CD4-positive, alpha-beta memory T cell (primary cell): ENCODE measurements at regions not wholly inside any gene's neighbourhood (a gene's known extent, or its start where the extent isn't known, plus 50 kb on each side); places are given as distances from the start of the nearest gene placed in this dataset.
"Not testable (repeated sequence)": the region's sequence is repeated elsewhere in the genome, so short reads cannot be mapped to it uniquely, and the experiment has no call there.

Experiments
- CTCF ChIA-PET: fragments of 350-600 bp; sonication (Branson Sonifier 250); formaldehyde crosslinking; loops from one replicate; lab custom pipeline; 2021; ENCODE audit warnings: inconsistent platforms; ENCODE audit not compliant: partially characterized antibody; lab: Charles Lee
- POLR2A ChIA-PET: fragments of 350-600 bp; sonication (Branson Sonifier 250); formaldehyde crosslinking; loops from one replicate; lab custom pipeline; 2021; ENCODE audit not compliant: partially characterized antibody; lab: Charles Lee
- DNase-seq, 5 donors: peaks; one replicate each; pipeline versions ENCODE4 v3.0.0 to v3.0.0-alpha.2; 2020 to 2022; ENCODE audit warnings: mixed read lengths in 1 of 5
- H3K27ac ChIP-seq: one replicate; pipeline ENCODE4 v1.7.0; 2013; ENCODE audit warnings: low read depth, low read length
- H3K27me3 ChIP-seq: 2 replicates; pipeline ENCODE4 v1.7.0; 2013; ENCODE audit warnings: mild to moderate bottlenecking, low read length, moderate library complexity; ENCODE audit not compliant: insufficient read depth
- H3K36me3 ChIP-seq: 2 replicates; pipeline ENCODE4 v1.7.0; 2013; ENCODE audit warnings: mild to moderate bottlenecking, low read length, moderate library complexity; ENCODE audit not compliant: insufficient read depth
- H3K4me1 ChIP-seq: 2 replicates; pipeline ENCODE4 v1.7.0; 2013; ENCODE audit warnings: mild to moderate bottlenecking, low read length, moderate library complexity; ENCODE audit not compliant: insufficient read depth
- H3K4me3 ChIP-seq, 2 donors: one replicate each; pipeline ENCODE4 v1.7.0; 2013; ENCODE audit warnings: low read length in 2 of 2, mild to moderate bottlenecking in 1 of 2
- H3K9me3 ChIP-seq, 2 donors: one replicate each; pipeline ENCODE4 v1.7.0; 2013; ENCODE audit warnings: low read length in 2 of 2, control low read depth in 1 of 2; ENCODE audit not compliant: control insufficient read depth in 1 of 2
- H3K27ac Mint-ChIP-seq, 7 donors: one replicate each; pipeline ENCODE4 v1.8.0; 2020 to 2021; ENCODE audit warnings: mixed read lengths in 7 of 7, mild to moderate bottlenecking in 6 of 7, inconsistent platforms in 3 of 7, moderate library complexity in 3 of 7
- H3K27me3 Mint-ChIP-seq, 2 donors: one replicate each; pipeline ENCODE4 v1.8.0; 2020 to 2021; ENCODE audit warnings: mixed read lengths in 2 of 2
- H3K36me3 Mint-ChIP-seq, 2 donors: one replicate each; pipeline ENCODE4 v1.8.0; 2020 to 2021; ENCODE audit warnings: mixed read lengths in 2 of 2, inconsistent platforms in 1 of 2, mild to moderate bottlenecking in 1 of 2
- H3K4me1 Mint-ChIP-seq, 4 donors: one replicate each; pipeline ENCODE4 v1.8.0; 2020 to 2021; ENCODE audit warnings: mixed read lengths in 4 of 4, mild to moderate bottlenecking in 1 of 4
- H3K4me3 Mint-ChIP-seq, 8 donors: one replicate each; pipeline ENCODE4 v1.8.0; 2020 to 2021; ENCODE audit warnings: mixed read lengths in 8 of 8, mild to moderate bottlenecking in 7 of 8, moderate library complexity in 6 of 8, inconsistent platforms in 3 of 8
- H3K9me3 Mint-ChIP-seq, 8 donors: one replicate each; pipeline ENCODE4 v1.8.0; 2020 to 2021; ENCODE audit warnings: mixed read lengths in 8 of 8, mild to moderate bottlenecking in 5 of 8, inconsistent platforms in 3 of 8, moderate library complexity in 1 of 8
- intact Hi-C: fragments of 100-400 bp; cut with micrococcal nuclease; formaldehyde crosslinking; loops from one replicate; pipeline ENCODE4 v1.15.1; 2023

DNA sequence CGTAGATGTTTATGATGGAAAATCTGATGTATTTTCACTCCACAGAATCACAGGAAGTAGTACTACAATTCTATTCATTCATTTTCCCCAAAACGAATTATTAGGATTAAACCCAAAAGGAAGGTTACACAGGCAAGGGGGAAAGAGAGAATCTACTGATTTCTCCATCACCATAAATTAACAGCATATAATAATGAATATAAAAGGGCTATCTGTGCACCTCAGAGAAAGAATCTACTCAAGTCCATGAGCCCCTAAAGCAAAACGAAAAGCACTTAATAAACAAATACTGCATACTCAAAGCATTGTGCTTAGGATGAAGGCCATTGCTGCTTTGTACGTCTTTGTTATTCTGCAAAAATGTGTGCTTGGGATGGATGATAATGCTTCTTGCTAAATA is 740.5 kb upstream of the SEMA6A start:
- intact Hi-C loops: no loop called here
- Histone ChIP-seq H3K36me3 (no peaks in the 10 kb centered on the region), H3K27ac (no peak overlapping the region), H3K9me3 (no peaks in the 10 kb centered on the region), H3K4me3 (no peak overlapping the region), H3K27me3 (no peaks in the 10 kb centered on the region), H3K4me1 (no peaks in the 10 kb centered on the region)
- no peaks in the 10 kb centered on the region for H3K36me3 Mint-ChIP-seq
- no peak overlapping the region for H3K4me3 Mint-ChIP-seq
- DNase-seq: no peak
- ChIA-PET POLR2A (no interaction called here), CTCF (no interaction called here)
- no peaks in the 10 kb centered on the region for H3K4me1 Mint-ChIP-seq
- peaks cover 0 to 4% (median 0%) of the 10 kb centered on the region in 8 donors for H3K9me3 Mint-ChIP-seq
- H3K27me3 Mint-ChIP-seq: no peaks in the 10 kb centered on the region
- H3K27ac Mint-ChIP-seq: no peak overlapping the region

- H3K4me3 ChIP-seq, intact Hi-C loops, CTCF ChIA-PET, H3K9me3 Mint-ChIP-seq, POLR2A ChIA-PET, H3K27ac ChIP-seq, DNase-seq, H3K27me3 Mint-ChIP-seq, H3K4me1 Mint-ChIP-seq, H3K4me3 Mint-ChIP-seq, H3K36me3 ChIP-seq, H3K4me1 ChIP-seq, H3K27ac Mint-ChIP-seq, H3K9me3 ChIP-seq, H3K27me3 ChIP-seq, H3K36me3 Mint-ChIP-seq: not testable (repeated sequence)
These were observed 730.0 kb upstream of the SEMA6A start for GRCh38 chr5:117304512-117305107.

- H3K36me3 Mint-ChIP-seq: no peaks in the 10 kb centered on the region
- ChIA-PET CTCF (no interaction called here), POLR2A (no interaction called here)
- H3K4me3 Mint-ChIP-seq: no peak overlapping the region
- intact Hi-C loops: no loop called here
- H3K27me3 ChIP-seq: no peaks in the 10 kb centered on the region
- no peaks in the 10 kb centered on the region for H3K36me3 ChIP-seq
- H3K4me1 ChIP-seq: no peaks in the 10 kb centered on the region
- peaks cover 0 to 10% (median 3%) of the 10 kb centered on the region in 8 donors for H3K9me3 Mint-ChIP-seq
- H3K9me3 ChIP-seq: no peaks in the 10 kb centered on the region
- no peak overlapping the region for H3K27ac Mint-ChIP-seq
- no peak overlapping the region for H3K4me3 ChIP-seq
- H3K27ac ChIP-seq: no peak overlapping the region
- no peaks in the 10 kb centered on the region for H3K27me3 Mint-ChIP-seq
- no peak for DNase-seq
- H3K4me1 Mint-ChIP-seq: no peaks in the 10 kb centered on the region
These were observed 728.3 kb upstream of the SEMA6A start for GRCh38 chr5:117302949-117303348.

GRCh38 chr5:117302473-117302872 is 727.9 kb upstream of the SEMA6A start:
- H3K36me3 ChIP-seq: no peaks in the 10 kb centered on the region
- H3K9me3 ChIP-seq: no peaks in the 10 kb centered on the region
- Mint-ChIP-seq H3K36me3 (no peaks in the 10 kb centered on the region), H3K9me3 (peaks cover 0 to 10% (median 3%) of the 10 kb centered on the region in 8 donors), H3K4me3 (no peak overlapping the region), H3K4me1 (no peaks in the 10 kb centered on the region), H3K27ac (no peak overlapping the region), H3K27me3 (no peaks in the 10 kb centered on the region)
- H3K27ac ChIP-seq: no peak overlapping the region
- POLR2A ChIA-PET: no interaction called here
- H3K4me3 ChIP-seq: no peak overlapping the region
- intact Hi-C loops: no loop called here
- no peaks in the 10 kb centered on the region for H3K4me1 ChIP-seq
- no peak for DNase-seq
- CTCF ChIA-PET: no interaction called here
- no peaks in the 10 kb centered on the region for H3K27me3 ChIP-seq

DNA sequence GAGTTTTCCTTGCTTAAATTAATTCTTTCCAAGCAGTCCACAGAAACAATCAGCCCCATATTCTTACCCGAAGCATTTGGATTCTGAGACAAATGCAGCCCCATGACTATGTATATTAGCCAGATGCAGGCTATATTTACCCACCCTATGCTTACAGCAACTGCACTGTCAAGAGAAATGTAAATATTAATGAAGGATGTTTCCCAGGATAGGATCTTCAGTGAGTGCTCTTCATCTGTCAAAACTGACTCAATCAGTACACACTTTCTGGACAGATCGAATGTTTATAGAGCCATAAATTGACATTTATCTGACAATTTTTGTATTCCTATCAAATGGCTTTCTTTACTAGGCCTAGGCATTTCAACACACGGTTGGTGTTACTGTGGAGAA is 725.3 kb upstream of the SEMA6A start:
- ChIA-PET CTCF (no interaction called here), POLR2A (no interaction called here)
- Histone ChIP-seq H3K9me3 (no peaks in the 10 kb centered on the region), H3K36me3 (no peaks in the 10 kb centered on the region), H3K4me3 (no peak overlapping the region), H3K4me1 (no peaks in the 10 kb centered on the region), H3K27ac (no peak overlapping the region), H3K27me3 (no peaks in the 10 kb centered on the region)
- Mint-ChIP-seq H3K9me3 (peaks cover 0 to 11% (median 3%) of the 10 kb centered on the region in 8 donors), H3K27me3 (no peaks in the 10 kb centered on the region), H3K4me1 (no peaks in the 10 kb centered on the region), H3K4me3 (no peak overlapping the region), H3K27ac (no peak overlapping the region), H3K36me3 (no peaks in the 10 kb centered on the region)
- DNase-seq: no peak
- intact Hi-C loops: no loop called here

GRCh38 chr5:117299224-117299935 is 724.8 kb upstream of the SEMA6A start:
- intact Hi-C loops: no loop called here
- CTCF ChIA-PET: interaction anchor here (1.3 kb wide), 1 partner anchor 8 kb away, joined by 3 read pairs; no protein-coding TSS in a partner anchor

DNA sequence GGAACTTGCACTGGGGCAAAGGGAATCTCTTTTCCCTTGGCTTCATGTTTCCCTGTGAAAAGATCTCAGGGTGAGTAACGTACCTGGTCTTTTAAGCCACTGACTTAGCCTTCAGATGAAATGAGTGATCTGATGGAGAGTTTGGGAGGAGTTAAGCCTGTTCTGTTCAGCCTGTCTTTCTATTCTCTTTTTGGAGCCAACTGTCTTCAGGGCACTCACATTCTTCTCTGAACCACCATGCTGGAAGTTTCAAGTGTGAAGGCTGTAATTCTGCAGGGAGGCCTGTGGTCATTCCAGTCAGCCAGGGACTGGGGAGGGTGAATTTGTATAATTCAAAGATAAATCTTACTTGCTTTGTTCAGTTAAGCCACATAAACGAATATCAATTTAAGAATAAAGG is 722.2 kb upstream of the SEMA6A start:
- no peak overlapping the region for H3K4me3 Mint-ChIP-seq
- H3K4me1 Mint-ChIP-seq: no peaks in the 10 kb centered on the region
- Histone ChIP-seq H3K4me1 (no peaks in the 10 kb centered on the region), H3K27me3 (no peaks in the 10 kb centered on the region), H3K4me3 (no peak overlapping the region), H3K27ac (no peak overlapping the region), H3K9me3 (no peaks in the 10 kb centered on the region), H3K36me3 (no peaks in the 10 kb centered on the region)
- ChIA-PET CTCF (no interaction called here), POLR2A (no interaction called here)
- DNase-seq: no peak
- intact Hi-C loops: no loop called here
- no peaks in the 10 kb centered on the region for H3K27me3 Mint-ChIP-seq
- H3K36me3 Mint-ChIP-seq: no peaks in the 10 kb centered on the region
- H3K9me3 Mint-ChIP-seq: peaks cover 0 to 20% (median 4%) of the 10 kb centered on the region in 8 donors
- H3K27ac Mint-ChIP-seq: no peak overlapping the region

More at GRCh38 chr5:117299224-117299935, 724.8 kb upstream of the SEMA6A start:
- Mint-ChIP-seq H3K4me3 (no peak overlapping the region), H3K36me3 (no peaks in the 10 kb centered on the region), H3K9me3 (peaks cover 0 to 15% (median 3%) of the 10 kb centered on the region in 8 donors), H3K27ac (no peak overlapping the region), H3K4me1 (no peaks in the 10 kb centered on the region), H3K27me3 (no peaks in the 10 kb centered on the region)
- Histone ChIP-seq H3K9me3 (no peaks in the 10 kb centered on the region), H3K36me3 (no peaks in the 10 kb centered on the region), H3K4me3 (no peak overlapping the region), H3K27ac (no peak overlapping the region), H3K4me1 (no peaks in the 10 kb centered on the region), H3K27me3 (no peaks in the 10 kb centered on the region)
- POLR2A ChIA-PET: no interaction called here
- no peak for DNase-seq
